Activated CD8-positive, alpha-beta memory T cell treated with anti-CD3 and anti-CD28 coated beads for 24 hours (primary cell): ENCODE measurements at regions not wholly inside any gene's neighbourhood (a gene's known extent, or its start where the extent isn't known, plus 50 kb on each side); places are given as distances from the start of the nearest gene placed in this dataset.

Source experiments
- DNase-seq: peaks from one replicate; pipeline ENCODE4 v3.0.0-alpha.2; 2020

GRCh38 chr3:72560846-72561675 is 287.2 kb downstream of the SHQ1 start:
- no peak for DNase-seq

- no peak for DNase-seq
Measured at GRCh38 chr3:72559385-72559784, 288.9 kb downstream of the SHQ1 start.

- no peak for DNase-seq
Measured at GRCh38 chr3:72558001-72558400, 290.2 kb downstream of the SHQ1 start.

GRCh38 chr3:72555714-72556113 is 292.5 kb downstream of the SHQ1 start:
- DNase-seq, result no peak

GRCh38 chr3:72554689-72555088 is 293.6 kb downstream of the SHQ1 start:
- DNase-seq, result no peak

GRCh38 chr3:72553298-72553697 is 294.9 kb downstream of the SHQ1 start:
- DNase-seq, result no peak

- no peak for DNase-seq
Measured at GRCh38 chr3:72550582-72551262, 297.5 kb downstream of the SHQ1 start.

- peak; percentile 64 for DNase-seq
Measured at GRCh38 chr3:72549761-72550581, 298.3 kb downstream of the SHQ1 start.

GRCh38 chr3:72548981-72549380 is 299.3 kb downstream of the SHQ1 start:
- no peak for DNase-seq

- no peak for DNase-seq
Measured at GRCh38 chr3:72548461-72548860, 299.8 kb downstream of the SHQ1 start.

- no peak for DNase-seq
Measured at GRCh38 chr3:72547183-72547582, 301.1 kb downstream of the SHQ1 start.

- no peak for DNase-seq
Measured at GRCh38 chr3:72544239-72544638, 304.0 kb downstream of the SHQ1 start.

- DNase-seq, result no peak
Measured at GRCh38 chr3:72543246-72543645, 305.0 kb downstream of the SHQ1 start.

GRCh38 chr3:72542781-72543180 is 305.5 kb downstream of the SHQ1 start:
- no peak for DNase-seq

GRCh38 chr3:72539856-72540255 is 308.4 kb downstream of the SHQ1 start:
- no peak for DNase-seq

GRCh38 chr3:72538070-72538745 is 310.0 kb downstream of the SHQ1 start:
- DNase-seq, result no peak

GRCh38 chr3:72537448-72537847 is 310.8 kb downstream of the SHQ1 start:
- DNase-seq, result no peak

GRCh38 chr3:72536878-72537267 is 311.4 kb downstream of the SHQ1 start:
- DNase-seq, result no peak

- DNase-seq, result no peak
Measured at GRCh38 chr3:72536206-72536877, 311.9 kb downstream of the SHQ1 start.

GRCh38 chr3:72535772-72536171 is 312.5 kb downstream of the SHQ1 start:
- DNase-seq, result no peak

- DNase-seq, result no peak
Measured at GRCh38 chr3:72533591-72534473, 314.4 kb downstream of the SHQ1 start.
